Muscle of arm (tissue), 1 donor: ENCODE measurements at regions not wholly inside any gene's neighbourhood (a gene's known extent, or its start where the extent isn't known, plus 50 kb on each side); places are given as distances from the start of the nearest gene placed in this dataset.

Source experiments
- DNase-seq: peaks from one replicate; pipeline ENCODE4 v3.0.0-alpha.2; 2013

DNA sequence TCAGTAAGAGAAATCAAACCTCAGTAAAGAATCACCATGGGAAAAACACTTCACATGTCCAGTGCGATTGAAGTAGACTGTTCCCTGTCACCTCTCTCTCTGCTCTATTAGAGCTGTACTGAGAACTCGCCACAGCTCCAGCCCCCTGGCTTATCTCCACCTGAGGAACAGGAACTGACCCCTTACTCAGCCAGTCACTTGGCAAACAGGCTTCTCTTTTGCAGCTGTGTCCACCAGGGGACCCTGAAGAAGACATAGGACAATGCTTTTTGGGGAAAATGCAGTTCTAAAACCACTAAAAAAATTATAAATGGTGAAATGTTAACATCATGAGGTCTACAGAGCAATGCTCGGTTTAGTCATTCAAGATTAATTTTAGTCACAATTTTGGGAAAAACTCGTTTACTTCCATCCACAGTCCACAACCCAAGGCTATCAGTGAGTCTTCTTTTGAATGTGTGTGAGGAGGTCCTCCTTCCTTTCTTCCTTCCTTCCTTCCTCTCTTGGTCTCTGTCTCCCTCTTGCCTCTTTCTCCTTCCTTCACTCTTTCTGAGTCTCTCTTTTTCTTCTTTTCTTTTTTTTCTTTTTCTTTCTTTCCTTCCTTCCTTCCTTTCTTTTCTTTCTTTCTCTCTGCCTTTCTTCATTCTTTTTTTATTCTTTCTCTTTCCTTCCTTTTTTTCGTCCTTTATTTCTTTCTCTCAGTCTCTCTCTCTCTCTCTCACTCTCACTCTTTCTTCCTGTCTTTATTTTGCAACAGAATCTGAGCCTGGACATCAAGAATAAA, 1189.5 kb upstream of the TMEM132C start:
- DNase-seq, result no peak

- DNase-seq, result no peak
Observed at GRCh38 chr12:127078577-127079350, 1188.2 kb upstream of the TMEM132C start.

DNA sequence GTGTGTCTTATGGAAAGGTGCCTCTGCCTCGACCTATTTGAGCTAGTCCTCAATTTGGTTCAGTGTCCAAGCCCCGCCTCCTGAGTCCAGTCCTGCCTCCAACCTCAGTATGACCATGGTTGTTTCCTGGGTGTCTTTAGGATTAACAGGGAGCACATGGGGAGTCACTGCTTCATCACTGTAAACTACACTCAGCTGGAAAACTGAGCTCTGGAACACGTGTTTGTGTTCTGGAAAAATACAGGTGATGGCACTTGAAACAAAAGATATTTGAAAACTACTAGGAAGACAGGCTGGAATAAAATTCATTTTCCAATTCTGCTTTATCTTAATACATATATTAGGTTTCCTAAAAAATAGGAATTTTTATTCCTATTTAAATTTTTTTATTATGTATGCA, 1187.3 kb upstream of the TMEM132C start:
- no peak for DNase-seq

DNA sequence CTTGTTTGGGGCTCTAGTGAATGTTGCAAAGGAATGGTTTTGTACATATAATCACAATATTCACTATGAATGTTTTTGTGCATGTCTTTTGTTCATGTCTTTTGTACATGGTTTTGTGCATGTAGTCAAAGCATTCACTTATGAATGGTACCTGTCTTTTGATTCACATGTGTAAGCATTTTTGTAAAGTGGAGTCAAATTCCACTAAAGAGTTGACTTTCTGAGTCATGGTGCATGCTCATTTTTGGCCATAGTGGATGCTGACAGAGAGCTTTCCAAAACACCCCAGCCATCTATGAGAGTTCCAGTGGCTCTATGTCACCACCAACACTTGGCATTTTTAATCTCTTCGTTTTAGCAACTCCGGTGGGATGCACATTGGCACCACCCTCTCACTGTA, 1185.9 kb upstream of the TMEM132C start:
- DNase-seq, result no peak

DNA sequence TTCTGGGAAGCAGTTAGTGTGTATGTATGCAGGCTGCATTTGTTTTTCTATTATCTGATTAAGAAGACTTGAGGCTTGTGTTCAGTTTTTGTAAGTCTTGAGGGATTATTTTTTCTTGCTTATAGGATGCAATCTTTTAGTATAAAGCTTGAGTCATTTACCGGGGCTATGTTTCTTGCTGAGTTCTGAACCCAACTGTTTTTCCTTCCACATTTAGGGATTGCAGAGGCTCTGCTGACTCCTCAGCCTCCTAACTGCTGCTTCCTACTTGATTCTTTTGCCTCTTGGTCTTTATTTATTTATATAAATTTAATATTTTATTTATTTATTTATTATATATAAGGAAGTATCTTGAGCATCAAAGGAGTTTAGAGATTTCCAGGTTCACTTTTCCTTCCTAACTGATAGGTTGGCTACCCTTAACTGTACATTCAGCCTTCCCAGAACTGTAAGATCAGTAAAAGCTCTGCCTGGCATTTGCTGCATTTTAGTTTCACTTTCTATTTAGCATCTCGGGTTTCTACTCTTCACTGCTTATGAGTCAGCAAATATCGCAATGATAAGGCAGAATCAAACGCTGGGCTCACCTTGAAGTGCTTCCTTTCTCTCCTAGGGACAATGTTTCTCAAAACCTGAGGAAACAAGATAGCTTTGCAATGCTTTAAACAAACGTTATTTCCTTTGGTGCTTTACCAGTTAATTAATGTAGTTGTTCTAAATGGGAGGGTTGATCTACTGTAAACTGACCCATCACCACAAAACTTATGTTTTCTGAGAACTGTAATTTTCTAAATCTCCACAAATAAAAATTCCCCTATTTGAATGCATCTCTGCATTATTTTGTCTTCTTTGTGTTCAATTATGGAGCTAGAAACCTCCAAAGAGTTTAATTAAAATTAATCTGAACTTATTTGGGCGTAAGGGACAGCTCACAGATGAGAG, 1183.7 kb upstream of the TMEM132C start:
- peak; percentile 74 for DNase-seq

- DNase-seq, result no peak
Observed at GRCh38 chr12:127101076-127101475, 1165.9 kb upstream of the TMEM132C start.

DNA sequence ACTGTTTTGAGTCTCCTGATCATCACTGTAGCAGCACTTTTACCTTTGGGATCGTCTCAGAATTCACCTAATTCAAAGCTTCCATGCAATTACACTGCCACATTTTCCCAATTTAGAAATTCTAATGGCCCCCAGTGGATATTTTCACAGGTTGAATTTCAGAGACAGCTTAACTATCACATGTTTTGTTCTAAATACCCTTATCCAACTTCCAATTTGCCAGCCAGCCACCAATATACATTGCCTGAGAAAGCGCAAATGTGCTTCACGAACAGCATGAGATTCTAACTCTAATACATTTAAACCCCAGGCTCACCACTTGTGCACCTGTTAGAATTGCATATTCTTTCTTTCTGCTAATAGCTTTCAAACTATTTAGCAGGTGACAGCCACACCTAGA, 1160.9 kb upstream of the TMEM132C start:
- DNase-seq, result no peak

- DNase-seq, result no peak
Observed at GRCh38 chr12:127106697-127107096, 1160.3 kb upstream of the TMEM132C start.

DNA sequence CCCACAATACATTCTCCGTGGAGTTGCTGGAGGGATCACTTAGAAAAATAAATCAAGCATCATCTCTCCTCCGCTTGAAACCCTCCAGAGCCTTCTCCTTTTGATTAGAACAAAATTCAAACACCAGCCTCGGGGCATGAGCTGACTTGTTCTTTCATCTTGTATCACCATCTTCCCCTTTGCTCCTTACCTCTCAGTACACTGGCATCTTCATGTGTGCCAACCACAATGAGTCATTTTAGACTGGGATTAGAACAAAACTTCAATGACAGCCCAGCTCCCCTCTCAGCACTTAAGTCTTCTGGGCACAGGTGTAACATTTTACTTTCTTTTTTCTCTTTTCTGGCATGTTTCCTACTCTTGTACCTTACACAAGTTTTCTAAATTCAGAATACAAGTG, 1159.2 kb upstream of the TMEM132C start:
- DNase-seq, result no peak

- peak; percentile 52 for DNase-seq
Observed at GRCh38 chr12:127108360-127109215, 1158.4 kb upstream of the TMEM132C start.

DNA sequence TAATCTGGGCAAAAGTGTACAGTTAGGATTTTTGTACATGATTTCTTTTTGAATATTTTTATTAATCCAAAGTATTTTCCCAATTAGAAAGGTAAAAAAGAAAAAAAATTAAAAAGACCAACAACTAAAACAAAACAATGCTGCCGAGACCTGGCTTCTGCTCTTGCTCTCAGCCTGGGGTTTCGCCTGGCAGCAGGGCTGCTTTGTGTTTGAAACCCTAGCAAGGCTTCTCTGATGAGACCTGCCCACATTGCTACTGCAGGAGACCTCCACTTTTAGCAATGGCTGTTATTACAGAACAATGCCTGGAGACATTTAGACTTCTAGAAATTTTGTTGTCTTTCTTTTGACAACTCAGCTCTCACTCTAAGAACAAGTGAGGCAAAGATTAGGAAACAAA, 1153.0 kb upstream of the TMEM132C start:
- no peak for DNase-seq

- DNase-seq, result no peak
Observed at GRCh38 chr12:127115468-127116035, 1151.4 kb upstream of the TMEM132C start.

GRCh38 chr12:127118251-127118650, 1148.7 kb upstream of the TMEM132C start:
- no peak for DNase-seq

- DNase-seq, result no peak
Observed at GRCh38 chr12:127119600-127120140, 1147.3 kb upstream of the TMEM132C start.

DNA sequence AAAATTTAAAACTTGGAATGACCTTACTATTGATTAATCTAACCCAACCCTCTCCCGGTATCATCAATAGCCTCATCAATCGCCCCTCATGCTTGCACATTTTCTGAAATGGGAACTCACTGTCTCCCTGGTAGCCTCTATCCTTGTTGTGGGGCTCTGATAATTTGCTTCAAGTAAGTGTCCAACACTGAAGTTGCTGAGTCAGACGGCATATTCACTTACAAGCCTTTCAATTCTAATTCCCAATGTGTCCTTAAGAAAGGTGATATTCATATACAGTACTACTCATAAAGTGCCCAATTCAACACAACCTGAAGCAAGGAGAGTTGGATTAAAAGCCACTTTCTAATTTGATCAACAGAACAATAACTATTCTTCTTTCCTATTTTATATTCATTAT, 1146.1 kb upstream of the TMEM132C start:
- DNase-seq, result no peak

DNA sequence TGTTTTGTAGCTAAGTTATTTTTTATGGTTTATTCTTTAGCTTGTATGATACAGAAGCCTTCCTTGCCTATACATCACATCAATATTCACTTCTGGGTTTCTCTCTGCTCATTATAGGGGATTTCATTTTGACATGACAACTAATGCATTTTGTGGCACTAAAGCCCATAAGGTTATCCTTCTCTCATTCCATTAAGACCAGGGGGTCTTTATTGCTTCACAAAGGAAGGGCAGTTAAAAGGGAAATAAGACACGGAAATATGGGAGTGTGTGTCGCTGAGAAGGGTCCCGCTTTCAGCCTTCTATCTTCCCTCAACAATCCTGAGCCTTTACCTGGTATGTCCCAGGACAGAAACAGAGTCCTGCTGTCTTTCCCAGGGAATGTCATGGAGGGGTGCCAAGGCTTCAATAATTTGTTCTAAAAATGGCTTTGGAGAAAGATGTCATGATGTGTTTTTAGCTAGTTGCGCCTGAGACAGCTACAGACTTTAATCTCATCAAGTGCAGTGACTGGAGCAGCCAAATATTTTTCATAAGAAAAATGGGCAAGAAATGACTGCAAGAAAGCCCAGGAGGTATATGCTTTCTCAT, 1145.4 kb upstream of the TMEM132C start:
- DNase-seq, result no peak

DNA sequence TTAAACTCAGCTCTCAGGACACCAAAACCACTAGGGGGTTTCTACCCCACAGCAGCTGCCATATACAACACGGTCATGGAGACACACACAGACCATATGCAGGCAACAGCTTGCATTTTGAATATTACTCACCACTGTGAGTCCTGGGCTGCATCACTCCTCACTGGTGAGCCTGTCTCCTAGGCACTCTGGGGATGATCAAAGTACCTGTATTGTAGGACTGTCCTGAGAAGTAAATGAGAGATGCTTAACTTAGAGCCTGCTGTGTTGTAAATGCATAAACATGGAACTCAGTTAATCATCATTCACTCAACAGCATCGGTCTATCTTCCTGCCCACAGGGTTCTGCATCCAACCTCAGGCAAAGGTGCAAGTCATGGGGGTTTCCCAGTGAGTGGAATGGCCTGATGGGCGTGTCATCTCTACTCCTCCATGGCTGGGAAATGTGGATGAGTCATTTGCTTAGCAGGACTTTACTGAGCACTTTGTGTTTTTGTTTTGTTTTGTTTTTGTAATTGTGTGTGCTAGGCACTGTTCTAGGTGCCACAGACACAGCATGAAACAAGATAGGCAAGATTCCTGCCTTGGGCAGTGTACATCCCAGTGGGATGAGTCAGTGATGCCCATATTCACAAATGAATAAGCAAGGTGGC, 1141.2 kb upstream of the TMEM132C start:
- DNase-seq, result no peak

DNA sequence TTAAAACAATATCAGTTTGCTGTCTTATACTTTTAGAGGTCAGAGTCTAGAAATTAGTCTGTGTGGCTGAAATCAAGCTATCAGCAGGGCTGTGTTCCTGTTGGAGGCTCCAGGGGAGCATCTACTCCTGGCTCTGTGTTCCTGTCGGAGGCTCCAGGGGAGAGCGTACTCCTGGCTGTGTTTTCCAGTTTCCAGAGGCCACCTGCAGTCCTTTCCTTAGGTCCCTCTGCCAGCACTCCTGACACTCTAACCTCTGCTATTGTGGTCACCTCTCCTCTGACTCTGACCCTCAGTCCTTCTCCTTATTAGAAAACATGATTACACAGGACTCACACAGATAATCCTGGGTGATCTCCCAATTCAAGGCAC, 1140.7 kb upstream of the TMEM132C start:
- no peak for DNase-seq

DNA sequence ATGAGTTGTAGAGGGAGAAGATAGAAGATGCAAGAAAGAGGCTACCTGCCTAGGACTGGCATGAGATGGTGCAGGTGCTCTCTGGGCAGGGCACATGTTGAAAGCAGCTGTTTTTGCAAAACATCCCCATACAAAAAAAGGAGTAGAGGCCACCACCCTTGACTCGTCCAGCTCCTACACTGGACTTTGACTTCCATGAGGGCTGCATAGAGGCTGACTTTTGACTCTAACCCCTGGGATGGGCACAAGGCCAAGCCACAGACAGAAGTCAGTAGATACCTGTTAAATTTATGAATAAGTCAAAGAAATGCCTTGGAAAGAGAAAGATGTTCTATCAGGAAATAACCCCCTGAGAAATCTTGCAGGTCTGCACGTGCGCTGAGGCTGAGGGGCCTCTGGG, 1139.1 kb upstream of the TMEM132C start:
- DNase-seq, result no peak
